OCI-LY3 (cell line): ENCODE measurements at regions not wholly inside any gene's neighbourhood (a gene's known extent, or its start where the extent isn't known, plus 50 kb on each side); places are given as distances from the start of the nearest gene placed in this dataset.

Source experiments
- H2AFZ ChIP-seq: fragments of 200-600, 300-600 bp; shearing (Covaris generic); 2 replicates; pipeline ENCODE4 v1.6.0; 2014; ENCODE audit warnings: antibody characterized with exemption, low read depth, low read length
- H3K27ac ChIP-seq: fragments of 200-600, 300-600 bp; sonication (generic); 2 replicates; pipeline ENCODE4 v1.5.1; 2014; ENCODE audit warnings: mild to moderate bottlenecking, low read length, moderate library complexity, mixed read lengths
- H3K27me3 ChIP-seq: fragments of 200-600, 300-600 bp; sonication (generic); 2 replicates; pipeline ENCODE4 v1.6.1; 2014; ENCODE audit warnings: low read depth, low read length, mixed read lengths
- H3K36me3 ChIP-seq: fragments of 200-600, 300-600 bp; sonication (generic); replicated peaks from 2 replicates; pipeline ENCODE3; 2014; ENCODE audit warnings: low read depth, low read length, mixed read lengths
- H3K4me1 ChIP-seq: fragments of 300-600, 200-600 bp; sonication (generic); 2 replicates; pipeline ENCODE4 v1.6.1; 2014; ENCODE audit warnings: low read length, mixed read lengths
- H3K4me2 ChIP-seq: fragments of 200-600, 300-600 bp; sonication (generic); 2 replicates; pipeline ENCODE4 v1.6.1; 2014; ENCODE audit warnings: low read length, mixed read lengths
- H3K4me3 ChIP-seq: fragments of 300-600, 200-600 bp; sonication (generic); 2 replicates; pipeline ENCODE4 v1.5.1; 2014; ENCODE audit warnings: antibody characterized with exemption, mild to moderate bottlenecking, low read length, moderate library complexity
- H3K79me2 ChIP-seq: fragments of 300-600, 200-600 bp; shearing (Covaris generic); 2 replicates; pipeline ENCODE4 v1.6.1; 2014; ENCODE audit warnings: mild to moderate bottlenecking, low read length, mixed read lengths
- H3K9ac ChIP-seq: fragments of 300-600, 200-600 bp; shearing (Covaris generic); 2 replicates; pipeline ENCODE4 v1.6.0; 2014; ENCODE audit warnings: mild to moderate bottlenecking, low read length, moderate library complexity
- H3K9me3 ChIP-seq: fragments of 200-600, 300-600 bp; shearing (Covaris generic); 2 replicates; pipeline ENCODE4 v1.6.1; 2014; ENCODE audit warnings: low read length, mixed read lengths; ENCODE audit not compliant: insufficient read depth
- H4K20me1 ChIP-seq: fragments of 200-600, 300-600 bp; sonication (generic); 2 replicates; pipeline ENCODE4 v1.6.1; 2016; ENCODE audit warnings: low read length, mixed read lengths; ENCODE audit not compliant: insufficient read depth
- CTCF ChIP-seq: fragments of 200-600, 300-600 bp; sonication (generic); IDR thresholded peaks from 2 replicates; pipeline ENCODE4 v1.5.1; 2014; ENCODE audit warnings: antibody characterized with exemption, low read length, low read depth
- EZH2phosphoT487 ChIP-seq: fragments of 200-600 bp; shearing (Covaris generic); IDR thresholded peaks from 2 replicates; pipeline ENCODE4 v1.6.1; 2018; ENCODE audit warnings: antibody characterized with exemption, mixed run types, low read depth

- TF ChIP-seq CTCF (no peak), EZH2phosphoT487 (no peak)
- H3K4me2 ChIP-seq = no peak overlapping the region
- no peaks in the 10 kb centered on the region for H3K36me3 ChIP-seq
- no peaks in the 10 kb centered on the region for H3K27me3 ChIP-seq
- no peak overlapping the region for H3K4me3 ChIP-seq
- no peak overlapping the region for H2AFZ ChIP-seq
- H3K9me3 ChIP-seq = no peaks in the 10 kb centered on the region
- H3K4me1 ChIP-seq = no peaks in the 10 kb centered on the region
- no peak overlapping the region for H3K9ac ChIP-seq
- no peaks in the 10 kb centered on the region for H4K20me1 ChIP-seq
- no peak overlapping the region for H3K27ac ChIP-seq
- H3K79me2 ChIP-seq = no peaks in the 10 kb centered on the region
Observed at GRCh38 chr6:101070044-101070608, 189.0 kb upstream of the ASCC3 start.

GRCh38 chr6:101077344-101077743 is 196.2 kb upstream of the ASCC3 start:
- Histone ChIP-seq H3K27ac (no peak overlapping the region), H3K9me3 (no peaks in the 10 kb centered on the region), H3K4me3 (no peak overlapping the region), H3K79me2 (no peaks in the 10 kb centered on the region), H2AFZ (no peak overlapping the region), H3K9ac (no peak overlapping the region), H3K4me2 (no peak overlapping the region), H4K20me1 (no peaks in the 10 kb centered on the region), H3K27me3 (no peaks in the 10 kb centered on the region), H3K36me3 (no peaks in the 10 kb centered on the region), H3K4me1 (no peaks in the 10 kb centered on the region)
- TF ChIP-seq EZH2phosphoT487 (no peak), CTCF (no peak)

- no peak for TF ChIP-seq CTCF
- TF ChIP-seq EZH2phosphoT487 = no peak
- no peaks in the 10 kb centered on the region for H3K36me3 ChIP-seq
- no peak overlapping the region for H3K27ac ChIP-seq
- no peaks in the 10 kb centered on the region for H3K9me3 ChIP-seq
- H3K4me3 ChIP-seq = no peak overlapping the region
- H4K20me1 ChIP-seq = no peaks in the 10 kb centered on the region
- H3K4me1 ChIP-seq = no peaks in the 10 kb centered on the region
- H3K79me2 ChIP-seq = no peaks in the 10 kb centered on the region
- H3K9ac ChIP-seq = no peak overlapping the region
- H3K4me2 ChIP-seq = no peak overlapping the region
- H3K27me3 ChIP-seq = no peaks in the 10 kb centered on the region
- H2AFZ ChIP-seq = no peak overlapping the region
Observed at GRCh38 chr6:101079696-101080270, 198.7 kb upstream of the ASCC3 start.

- Histone ChIP-seq H3K79me2 (no peaks in the 10 kb centered on the region), H3K4me2 (no peak overlapping the region), H4K20me1 (no peaks in the 10 kb centered on the region), H3K27ac (no peak overlapping the region), H3K4me1 (no peaks in the 10 kb centered on the region), H3K4me3 (no peak overlapping the region), H3K9ac (no peak overlapping the region), H3K9me3 (no peaks in the 10 kb centered on the region), H3K36me3 (no peaks in the 10 kb centered on the region), H3K27me3 (no peaks in the 10 kb centered on the region), H2AFZ (no peak overlapping the region)
- no peak for TF ChIP-seq EZH2phosphoT487
- no peak for TF ChIP-seq CTCF
Observed at GRCh38 chr6:101080597-101080996, 199.5 kb upstream of the ASCC3 start.
